OCI-LY7 (cell line): ENCODE measurements at regions not wholly inside any gene's neighbourhood (a gene's known extent, or its start where the extent isn't known, plus 50 kb on each side); places are given as distances from the start of the nearest gene placed in this dataset.

Experiments
- EZH2phosphoT487 ChIP-seq: fragments of 200-600 bp; sonication (generic); IDR thresholded peaks from 2 replicates; pipeline ENCODE4 v1.6.1; 2018; ENCODE audit warnings: low read depth, borderline replicate concordance, mild to moderate bottlenecking, mixed run types, antibody characterized with exemption, low read length, moderate library complexity, mixed read lengths
- TF ChIP-seq, protein P1 (sequence below): fragments of 200-600 bp; sonication (generic); conservative IDR thresholded peaks from 2 replicates; pipeline ENCODE4 v1.5.1; 2014; ENCODE audit warnings: mild to moderate bottlenecking, antibody characterized with exemption, low read length, moderate library complexity, mixed read lengths

DNA sequence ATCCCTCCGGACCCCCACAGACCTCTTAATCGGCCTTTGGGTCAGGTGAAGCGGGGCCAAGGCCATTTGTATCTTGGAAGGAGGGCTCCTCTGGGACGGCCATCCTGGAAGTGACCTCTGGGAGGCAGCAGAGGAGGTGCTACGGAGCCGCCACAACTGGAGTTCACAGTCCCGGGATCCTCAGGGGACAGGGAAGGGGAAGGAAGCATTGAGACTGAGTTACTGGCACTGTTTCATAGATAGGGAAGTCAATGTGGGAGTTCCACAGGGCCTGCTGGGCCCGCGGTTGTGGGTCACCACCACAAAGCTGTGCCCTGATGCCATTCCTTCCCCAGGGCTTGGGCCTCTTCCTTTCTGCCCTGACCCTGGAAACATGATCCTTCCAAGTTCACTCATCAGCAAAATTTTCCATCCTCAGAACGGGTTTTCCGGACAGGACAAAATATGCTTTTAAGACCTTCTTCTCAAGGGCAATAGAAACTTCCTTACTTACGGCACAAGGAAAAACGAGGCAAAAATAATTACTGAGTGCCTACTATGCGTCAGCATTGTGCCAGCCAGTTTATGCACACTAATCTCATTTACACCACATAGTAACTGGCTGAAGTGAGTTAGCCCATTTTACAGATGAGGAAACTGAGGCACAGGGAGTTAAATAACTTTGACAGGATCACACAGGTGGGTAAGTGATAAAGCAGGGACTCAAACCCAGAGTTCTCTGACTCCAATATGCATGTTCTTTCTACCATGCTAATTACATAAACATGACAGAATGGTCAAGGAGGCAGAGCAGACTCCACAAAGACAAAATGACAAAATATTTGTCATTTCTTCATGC lies 143.8 kb downstream of the UNC5CL start:
- TF ChIP-seq EZH2phosphoT487 = no peak
- TF ChIP-seq, protein P1, sequence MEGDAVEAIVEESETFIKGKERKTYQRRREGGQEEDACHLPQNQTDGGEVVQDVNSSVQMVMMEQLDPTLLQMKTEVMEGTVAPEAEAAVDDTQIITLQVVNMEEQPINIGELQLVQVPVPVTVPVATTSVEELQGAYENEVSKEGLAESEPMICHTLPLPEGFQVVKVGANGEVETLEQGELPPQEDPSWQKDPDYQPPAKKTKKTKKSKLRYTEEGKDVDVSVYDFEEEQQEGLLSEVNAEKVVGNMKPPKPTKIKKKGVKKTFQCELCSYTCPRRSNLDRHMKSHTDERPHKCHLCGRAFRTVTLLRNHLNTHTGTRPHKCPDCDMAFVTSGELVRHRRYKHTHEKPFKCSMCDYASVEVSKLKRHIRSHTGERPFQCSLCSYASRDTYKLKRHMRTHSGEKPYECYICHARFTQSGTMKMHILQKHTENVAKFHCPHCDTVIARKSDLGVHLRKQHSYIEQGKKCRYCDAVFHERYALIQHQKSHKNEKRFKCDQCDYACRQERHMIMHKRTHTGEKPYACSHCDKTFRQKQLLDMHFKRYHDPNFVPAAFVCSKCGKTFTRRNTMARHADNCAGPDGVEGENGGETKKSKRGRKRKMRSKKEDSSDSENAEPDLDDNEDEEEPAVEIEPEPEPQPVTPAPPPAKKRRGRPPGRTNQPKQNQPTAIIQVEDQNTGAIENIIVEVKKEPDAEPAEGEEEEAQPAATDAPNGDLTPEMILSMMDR = no peak
